Duodenal mucosa (tissue), 2 donors: ENCODE measurements at regions not wholly inside any gene's neighbourhood (a gene's known extent, or its start where the extent isn't known, plus 50 kb on each side); places are given as distances from the start of the nearest gene placed in this dataset.
"Not testable (repeated sequence)": the region's sequence is repeated elsewhere in the genome, so short reads cannot be mapped to it uniquely, and the experiment has no call there.

Experiments
- H3K27ac ChIP-seq: one replicate; pipeline ENCODE4 v1.7.0; 2013; ENCODE audit warnings: low read depth, low read length
- H3K27me3 ChIP-seq, 2 donors: one replicate each; pipeline ENCODE4 v1.7.0; 2013; ENCODE audit warnings: low read length in 2 of 2, control low read depth in 1 of 2; ENCODE audit not compliant: insufficient read depth in 2 of 2, control insufficient read depth in 1 of 2
- H3K36me3 ChIP-seq, 2 donors: one replicate each; pipeline ENCODE4 v1.7.0; 2013; ENCODE audit warnings: low read length in 2 of 2, control low read depth in 1 of 2; ENCODE audit not compliant: insufficient read depth in 2 of 2, control insufficient read depth in 1 of 2
- H3K4me1 ChIP-seq, 2 donors: one replicate each; pipeline ENCODE4 v1.7.0; 2013; ENCODE audit warnings: low read length in 2 of 2, control low read depth in 1 of 2; ENCODE audit not compliant: insufficient read depth in 2 of 2, control insufficient read depth in 1 of 2
- H3K4me3 ChIP-seq, 2 donors: one replicate each; pipeline ENCODE4 v1.7.0; 2013; ENCODE audit warnings: low read length in 2 of 2, low read depth in 1 of 2
- H3K9ac ChIP-seq, 2 donors: one replicate each; pipeline ENCODE4 v1.7.0; 2013; ENCODE audit warnings: low read length in 2 of 2, low read depth in 1 of 2
- H3K9me3 ChIP-seq, 2 donors: one replicate each; pipeline ENCODE4 v1.7.0; 2013; ENCODE audit warnings: low read length in 2 of 2, control low read depth in 1 of 2; ENCODE audit not compliant: control insufficient read depth in 1 of 2

- peaks cover 2 to 6% of the 10 kb centered on the region in 2 donors for H3K9me3 ChIP-seq
- no peaks in the 10 kb centered on the region for H3K36me3 ChIP-seq
- H3K4me1 ChIP-seq = no peaks in the 10 kb centered on the region
- no peaks in the 10 kb centered on the region for H3K27me3 ChIP-seq
- no peak overlapping the region for H3K27ac ChIP-seq
- no peak overlapping the region for H3K9ac ChIP-seq
- H3K4me3 ChIP-seq = no peak overlapping the region
These were observed 284.9 kb upstream of the CNTNAP2 start for GRCh38 chr7:145831616-145832206.

DNA sequence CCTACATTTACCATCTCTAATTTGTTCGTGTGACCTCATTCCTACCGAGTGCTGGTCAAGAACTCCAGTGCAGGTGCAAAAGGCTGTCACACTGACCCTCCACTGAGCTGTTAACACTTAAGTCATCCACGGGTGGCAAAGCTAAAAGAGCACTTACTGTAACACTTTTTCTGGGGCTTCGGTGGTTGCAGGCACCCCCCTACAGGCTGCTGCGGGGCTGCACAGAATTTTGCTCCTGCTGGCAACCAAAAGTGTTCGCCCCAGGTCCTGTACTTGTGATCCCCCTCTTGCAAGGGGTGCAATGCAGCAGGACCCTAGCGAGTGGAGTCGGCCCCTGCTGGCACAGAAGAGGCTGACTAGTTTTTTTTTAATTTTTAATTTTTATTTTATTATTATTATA lies 298.9 kb upstream of the CNTNAP2 start:
- no peak overlapping the region for H3K4me3 ChIP-seq
- no peaks in the 10 kb centered on the region for H3K36me3 ChIP-seq
- H3K27me3 ChIP-seq = no peaks in the 10 kb centered on the region
- peaks cover 3 to 10% of the 10 kb centered on the region in 2 donors for H3K9me3 ChIP-seq
- no peaks in the 10 kb centered on the region for H3K4me1 ChIP-seq
- H3K27ac ChIP-seq = no peak overlapping the region
- no peak overlapping the region for H3K9ac ChIP-seq

DNA sequence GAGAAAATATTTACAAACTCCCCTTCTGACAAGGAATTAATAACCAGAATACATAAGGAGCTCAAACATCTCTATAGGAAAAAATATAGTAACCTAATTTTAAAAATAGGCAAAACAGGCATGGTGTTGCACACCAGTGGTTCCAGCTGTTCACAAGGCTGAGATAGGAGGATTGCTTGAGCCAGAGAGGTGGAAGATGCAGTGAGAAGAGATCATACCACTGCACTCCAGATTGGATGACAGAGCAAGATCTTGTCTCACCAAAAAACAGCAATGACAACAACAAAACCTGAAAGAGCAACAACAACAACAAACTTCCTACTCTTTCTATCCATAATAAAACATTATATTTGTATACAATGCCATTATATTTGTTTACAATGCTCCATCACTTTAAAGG lies 304.4 kb upstream of the CNTNAP2 start:
- Histone ChIP-seq H3K4me1 (no peaks in the 10 kb centered on the region), H3K27me3 (no peaks in the 10 kb centered on the region), H3K9me3 (peaks cover 9 to 16% of the 10 kb centered on the region in 2 donors), H3K9ac (no peak overlapping the region), H3K27ac (no peak overlapping the region), H3K36me3 (no peaks in the 10 kb centered on the region), H3K4me3 (no peak overlapping the region)

- H3K9me3 ChIP-seq, H3K36me3 ChIP-seq, H3K27ac ChIP-seq: not testable (repeated sequence)
These were observed 311.1 kb upstream of the CNTNAP2 start for GRCh38 chr7:145805496-145805895.

GRCh38 chr7:145797507-145797906 lies 319.1 kb upstream of the CNTNAP2 start:
- Histone ChIP-seq H3K27me3 (no peaks in the 10 kb centered on the region), H3K9ac (no peak overlapping the region), H3K4me3 (no peak overlapping the region), H3K27ac (no peak overlapping the region), H3K9me3 (peaks cover 9 to 10% of the 10 kb centered on the region in 2 donors), H3K36me3 (no peaks in the 10 kb centered on the region), H3K4me1 (no peaks in the 10 kb centered on the region)

More at GRCh38 chr7:145805496-145805895, 311.1 kb upstream of the CNTNAP2 start:
- H3K27me3 ChIP-seq, H3K4me3 ChIP-seq, H3K4me1 ChIP-seq, H3K9ac ChIP-seq: not testable (repeated sequence)

GRCh38 chr7:145795132-145795531 lies 321.5 kb upstream of the CNTNAP2 start:
- Histone ChIP-seq H3K27me3 (no peaks in the 10 kb centered on the region), H3K9ac (no peak overlapping the region), H3K4me3 (no peak overlapping the region), H3K27ac (no peak overlapping the region), H3K9me3 (peaks cover 9 to 15% of the 10 kb centered on the region in 2 donors), H3K4me1 (no peaks in the 10 kb centered on the region), H3K36me3 (no peaks in the 10 kb centered on the region)

- Histone ChIP-seq H3K4me3 (no peak overlapping the region), H3K4me1 (no peaks in the 10 kb centered on the region), H3K9me3 (peaks cover 0 to 8% of the 10 kb centered on the region in 2 donors), H3K36me3 (no peaks in the 10 kb centered on the region), H3K9ac (no peak overlapping the region), H3K27me3 (no peaks in the 10 kb centered on the region), H3K27ac (no peak overlapping the region)
These were observed 331.5 kb upstream of the CNTNAP2 start for GRCh38 chr7:145784809-145785780.

DNA sequence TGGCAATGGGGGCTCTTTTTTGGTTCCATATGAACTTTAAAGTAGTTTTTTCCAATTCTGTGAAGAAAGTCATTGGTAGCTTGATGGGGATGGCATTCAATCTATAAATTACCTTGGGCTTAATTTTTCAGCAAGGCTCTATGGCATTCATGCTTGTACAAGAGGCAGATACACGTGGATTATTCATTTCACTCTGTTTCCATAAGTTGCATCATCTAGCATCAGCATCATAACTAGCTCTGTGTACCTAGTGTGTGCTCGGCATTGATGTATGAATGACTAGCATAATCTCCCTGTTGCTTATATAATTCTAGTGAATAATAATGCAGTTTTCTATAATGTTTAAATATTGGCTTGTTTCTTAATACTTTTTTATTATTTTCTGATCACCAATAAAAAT lies 335.2 kb upstream of the CNTNAP2 start:
- not testable (repeated sequence) for H3K9ac ChIP-seq, H3K36me3 ChIP-seq, H3K4me1 ChIP-seq, H3K27me3 ChIP-seq, H3K4me3 ChIP-seq, H3K9me3 ChIP-seq, H3K27ac ChIP-seq

- no peak overlapping the region for H3K27ac ChIP-seq
- no peaks in the 10 kb centered on the region for H3K4me1 ChIP-seq
- H3K9me3 ChIP-seq = peaks cover 0 to 2% of the 10 kb centered on the region in 2 donors
- no peak overlapping the region for H3K4me3 ChIP-seq
- no peaks in the 10 kb centered on the region for H3K27me3 ChIP-seq
- H3K36me3 ChIP-seq = no peaks in the 10 kb centered on the region
- no peak overlapping the region for H3K9ac ChIP-seq
These were observed 337.5 kb upstream of the CNTNAP2 start for GRCh38 chr7:145779140-145779539.

DNA sequence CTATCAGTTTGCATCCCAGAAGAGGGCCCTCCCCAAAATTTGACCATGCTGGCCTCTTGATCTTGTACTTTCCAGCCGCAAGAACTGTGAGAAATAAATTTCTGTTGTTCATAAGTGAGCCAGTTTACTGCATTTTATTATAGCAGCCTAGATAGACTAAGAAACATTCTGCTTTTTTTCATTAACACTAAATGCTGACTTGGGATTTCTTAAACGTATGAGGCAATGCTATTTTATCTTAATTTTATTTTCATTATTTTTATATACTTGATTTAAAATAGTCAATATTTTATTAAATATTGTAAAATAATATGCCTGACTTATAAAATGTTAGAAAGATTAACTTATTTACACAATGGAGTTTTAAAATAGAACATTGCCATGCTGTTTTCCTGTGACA lies 341.8 kb upstream of the CNTNAP2 start:
- no peaks in the 10 kb centered on the region for H3K36me3 ChIP-seq
- H3K9me3 ChIP-seq = peaks cover 0 to 6% of the 10 kb centered on the region in 2 donors
- H3K4me3 ChIP-seq = no peak overlapping the region
- H3K9ac ChIP-seq = no peak overlapping the region
- H3K4me1 ChIP-seq = no peaks in the 10 kb centered on the region
- H3K27ac ChIP-seq = no peak overlapping the region
- no peaks in the 10 kb centered on the region for H3K27me3 ChIP-seq
